GM18868 (cell line): ENCODE measurements at regions not wholly inside any gene's neighbourhood (a gene's known extent, or its start where the extent isn't known, plus 50 kb on each side); places are given as distances from the start of the nearest gene placed in this dataset.

ENCODE experiments used
- ATAC-seq: cut with Tn5 transposase; IDR thresholded peaks from one replicate; pipeline ENCODE4 v1.9.1; 2021; ENCODE audit warnings: mild to moderate bottlenecking, moderate library complexity; ENCODE audit not compliant: unreplicated experiment

- ATAC-seq = no peak
Observed at GRCh38 chr12:28814246-28814645, 334.8 kb upstream of the FAR2 start.

- ATAC-seq = no peak
Observed at GRCh38 chr12:28817524-28817923, 331.6 kb upstream of the FAR2 start.

- ATAC-seq = no peak
Observed at GRCh38 chr12:28824193-28824846, 324.8 kb upstream of the FAR2 start.

GRCh38 chr12:28824849-28825248 lies 324.2 kb upstream of the FAR2 start:
- no peak for ATAC-seq

- ATAC-seq = no peak
Observed at GRCh38 chr12:28826766-28827165, 322.3 kb upstream of the FAR2 start.

- ATAC-seq = no peak
Observed at GRCh38 chr12:28827861-28828260, 321.2 kb upstream of the FAR2 start.

GRCh38 chr12:28828318-28828717 lies 320.8 kb upstream of the FAR2 start:
- no peak for ATAC-seq

GRCh38 chr12:28830491-28830890 lies 318.6 kb upstream of the FAR2 start:
- ATAC-seq = no peak

GRCh38 chr12:28844718-28845117 lies 304.4 kb upstream of the FAR2 start:
- no peak for ATAC-seq

- no peak for ATAC-seq
Observed at GRCh38 chr12:28851781-28852180, 297.3 kb upstream of the FAR2 start.

GRCh38 chr12:28855761-28856310 lies 293.2 kb upstream of the FAR2 start:
- ATAC-seq = no peak

- ATAC-seq = no peak
Observed at GRCh38 chr12:28857369-28857768, 291.7 kb upstream of the FAR2 start.

GRCh38 chr12:28859551-28859950 lies 289.5 kb upstream of the FAR2 start:
- no peak for ATAC-seq

GRCh38 chr12:28865776-28866175 lies 283.3 kb upstream of the FAR2 start:
- no peak for ATAC-seq

- ATAC-seq = no peak
Observed at GRCh38 chr12:28866296-28866695, 282.8 kb upstream of the FAR2 start.

- no peak for ATAC-seq
Observed at GRCh38 chr12:28866715-28867503, 282.2 kb upstream of the FAR2 start.

- no peak for ATAC-seq
Observed at GRCh38 chr12:28868414-28868813, 280.7 kb upstream of the FAR2 start.

- no peak for ATAC-seq
Observed at GRCh38 chr12:28869197-28869596, 279.9 kb upstream of the FAR2 start.

GRCh38 chr12:28870839-28871440 lies 278.1 kb upstream of the FAR2 start:
- no peak for ATAC-seq

GRCh38 chr12:28872654-28873268 lies 276.3 kb upstream of the FAR2 start:
- peak; percentile 86 for ATAC-seq

GRCh38 chr12:28874758-28875157 lies 274.3 kb upstream of the FAR2 start:
- ATAC-seq = no peak
